ENCODE measurements at regions not wholly inside any gene's neighbourhood (a gene's known extent, or its start where the extent isn't known, plus 50 kb on each side); places are given as distances from the start of the nearest gene placed in this dataset.

- TF ChIP-seq EZH2 (IDR thresholded peaks at IDR 0.05) (no peak), FOXP2 (optimal IDR thresholded peaks at IDR 0.05; ENCODE audit: control extremely low read depth, extremely low read length, insufficient read depth) (no peak), POLR2AphosphoS5 (IDR thresholded peaks at IDR 0.05; ENCODE audit: borderline replicate concordance, low read depth, low read length) (no peak)
- Histone ChIP-seq H3K27ac (no peak overlapping the region), H3K9me3 (ENCODE audit: low read depth, low read length) (peaks cover 3% of the 10 kb centered on the region; the same call in 1 of the 2 replicates), H3K4me3 (no peak overlapping the region), H3K36me3 (ENCODE audit: insufficient read depth, low read length) (no peaks in the 10 kb centered on the region), H3K9ac (ENCODE audit: insufficient read length) (no peak overlapping the region)
- DNase-seq (ENCODE audit: low read depth, low spot score): no peak
Measured at GRCh38 chr6:156406688-156407087, 370.5 kb upstream of the ARID1B start.

- H3K9ac ChIP-seq (ENCODE audit: insufficient read length): no peak overlapping the region
- H3K36me3 ChIP-seq (ENCODE audit: insufficient read depth, low read length): no peaks in the 10 kb centered on the region
- H3K9me3 ChIP-seq (ENCODE audit: low read depth, low read length): no peaks in the 10 kb centered on the region; the same call in 1 of the 2 replicates
- H3K4me3 ChIP-seq: no peak overlapping the region
- H3K27ac ChIP-seq: no peak overlapping the region
- TF ChIP-seq FOXP2 (optimal IDR thresholded peaks at IDR 0.05; ENCODE audit: control extremely low read depth, extremely low read length, insufficient read depth): no peak
- no peak for TF ChIP-seq EZH2 (IDR thresholded peaks at IDR 0.05)
- TF ChIP-seq POLR2AphosphoS5 (IDR thresholded peaks at IDR 0.05; ENCODE audit: borderline replicate concordance, low read depth, low read length): no peak
- no peak for DNase-seq (ENCODE audit: low read depth, low spot score)
Measured at GRCh38 chr6:156406099-156406498, 371.1 kb upstream of the ARID1B start.

- no peak for DNase-seq (ENCODE audit: low read depth, low spot score)
- H3K9ac ChIP-seq (ENCODE audit: insufficient read length): no peak overlapping the region
- H3K27ac ChIP-seq: no peak overlapping the region
- TF ChIP-seq EZH2 (IDR thresholded peaks at IDR 0.05): no peak
- TF ChIP-seq POLR2AphosphoS5 (IDR thresholded peaks at IDR 0.05; ENCODE audit: borderline replicate concordance, low read depth, low read length): no peak
- no peak for TF ChIP-seq FOXP2 (optimal IDR thresholded peaks at IDR 0.05; ENCODE audit: control extremely low read depth, extremely low read length, insufficient read depth)
- H3K36me3 ChIP-seq (ENCODE audit: insufficient read depth, low read length): no peaks in the 10 kb centered on the region
- H3K9me3 ChIP-seq (ENCODE audit: low read depth, low read length): no peaks in the 10 kb centered on the region
- no peak overlapping the region for H3K4me3 ChIP-seq
Measured at GRCh38 chr6:156402628-156403027, 374.6 kb upstream of the ARID1B start.

- DNase-seq (ENCODE audit: low read depth, low spot score): no peak
- TF ChIP-seq EZH2 (IDR thresholded peaks at IDR 0.05) (no peak), FOXP2 (optimal IDR thresholded peaks at IDR 0.05; ENCODE audit: control extremely low read depth, extremely low read length, insufficient read depth) (no peak), POLR2AphosphoS5 (IDR thresholded peaks at IDR 0.05; ENCODE audit: borderline replicate concordance, low read depth, low read length) (no peak)
- Histone ChIP-seq H3K36me3 (ENCODE audit: insufficient read depth, low read length) (no peaks in the 10 kb centered on the region), H3K9ac (ENCODE audit: insufficient read length) (no peak overlapping the region), H3K27ac (no peak overlapping the region), H3K9me3 (ENCODE audit: low read depth, low read length) (no peaks in the 10 kb centered on the region), H3K4me3 (no peak overlapping the region)
Measured at GRCh38 chr6:156402227-156402626, 375.0 kb upstream of the ARID1B start.

GRCh38 chr6:156400487-156400886 lies 376.7 kb upstream of the ARID1B start:
- H3K36me3 ChIP-seq (ENCODE audit: insufficient read depth, low read length): no peaks in the 10 kb centered on the region
- TF ChIP-seq POLR2AphosphoS5 (IDR thresholded peaks at IDR 0.05; ENCODE audit: borderline replicate concordance, low read depth, low read length) (no peak), FOXP2 (optimal IDR thresholded peaks at IDR 0.05; ENCODE audit: control extremely low read depth, extremely low read length, insufficient read depth) (no peak), EZH2 (IDR thresholded peaks at IDR 0.05) (no peak)
- no peak overlapping the region for H3K27ac ChIP-seq
- DNase-seq (ENCODE audit: low read depth, low spot score): no peak
- H3K4me3 ChIP-seq: no peak overlapping the region
- H3K9ac ChIP-seq (ENCODE audit: insufficient read length): no peak overlapping the region
- no peaks in the 10 kb centered on the region for H3K9me3 ChIP-seq (ENCODE audit: low read depth, low read length)

GRCh38 chr6:156398966-156399365 lies 378.2 kb upstream of the ARID1B start:
- no peak overlapping the region for H3K27ac ChIP-seq
- no peak for DNase-seq (ENCODE audit: low read depth, low spot score)
- TF ChIP-seq EZH2 (IDR thresholded peaks at IDR 0.05) (no peak), FOXP2 (optimal IDR thresholded peaks at IDR 0.05; ENCODE audit: control extremely low read depth, extremely low read length, insufficient read depth) (no peak), POLR2AphosphoS5 (IDR thresholded peaks at IDR 0.05; ENCODE audit: borderline replicate concordance, low read depth, low read length) (no peak)

GRCh38 chr6:156398371-156398770 lies 378.8 kb upstream of the ARID1B start:
- TF ChIP-seq POLR2AphosphoS5 (IDR thresholded peaks at IDR 0.05; ENCODE audit: borderline replicate concordance, low read depth, low read length) (no peak), FOXP2 (optimal IDR thresholded peaks at IDR 0.05; ENCODE audit: control extremely low read depth, extremely low read length, insufficient read depth) (no peak), EZH2 (IDR thresholded peaks at IDR 0.05) (no peak)
- Histone ChIP-seq H3K27ac (no peak overlapping the region), H3K9ac (ENCODE audit: insufficient read length) (no peak overlapping the region), H3K36me3 (ENCODE audit: insufficient read depth, low read length) (no peaks in the 10 kb centered on the region), H3K9me3 (ENCODE audit: low read depth, low read length) (no peaks in the 10 kb centered on the region), H3K4me3 (no peak overlapping the region)
- DNase-seq (ENCODE audit: low read depth, low spot score): no peak

More at GRCh38 chr6:156398966-156399365, 378.2 kb upstream of the ARID1B start:
- Histone ChIP-seq H3K9me3 (ENCODE audit: low read depth, low read length) (no peaks in the 10 kb centered on the region), H3K9ac (ENCODE audit: insufficient read length) (no peak overlapping the region), H3K36me3 (ENCODE audit: insufficient read depth, low read length) (no peaks in the 10 kb centered on the region), H3K4me3 (no peak overlapping the region)

- Histone ChIP-seq H3K9me3 (ENCODE audit: low read depth, low read length) (no peaks in the 10 kb centered on the region), H3K9ac (ENCODE audit: insufficient read length) (no peak overlapping the region), H3K36me3 (ENCODE audit: insufficient read depth, low read length) (no peaks in the 10 kb centered on the region), H3K4me3 (no peak overlapping the region), H3K27ac (no peak overlapping the region)
- DNase-seq (ENCODE audit: low read depth, low spot score): no peak
- TF ChIP-seq EZH2 (IDR thresholded peaks at IDR 0.05): no peak
- TF ChIP-seq FOXP2 (optimal IDR thresholded peaks at IDR 0.05; ENCODE audit: control extremely low read depth, extremely low read length, insufficient read depth): no peak
- TF ChIP-seq POLR2AphosphoS5 (IDR thresholded peaks at IDR 0.05; ENCODE audit: borderline replicate concordance, low read depth, low read length): no peak
Measured at GRCh38 chr6:156396791-156397418, 380.3 kb upstream of the ARID1B start.

Measured in SK-N-MC (cell line).